WERI-Rb-1 (cell line): ENCODE measurements at regions not wholly inside any gene's neighbourhood (a gene's known extent, or its start where the extent isn't known, plus 50 kb on each side); places are given as distances from the start of the nearest gene placed in this dataset.

Experiments used
- DNase-seq: peaks from one replicate; pipeline ENCODE4 v3.0.0-alpha.2; 2020
- H3K27ac ChIP-seq: fragments of 250-450 bp; sonication (Bioruptor Pico); 2 replicates; pipeline ENCODE4 v1.5.1; 2020; ENCODE audit warnings: mild to moderate bottlenecking, moderate library complexity
- H3K27me3 ChIP-seq: fragments of 250-450 bp; sonication (Bioruptor Pico); 2 replicates; pipeline ENCODE4 v1.5.1; 2021; ENCODE audit warnings: mild to moderate bottlenecking, low read depth, moderate library complexity; ENCODE audit not compliant: insufficient read depth, severe bottlenecking
- H3K36me3 ChIP-seq: fragments of 250-450 bp; sonication (Bioruptor Pico); 2 replicates; pipeline ENCODE4 v1.5.1; 2020; ENCODE audit warnings: mild to moderate bottlenecking, moderate library complexity
- H3K4me3 ChIP-seq: 2 replicates; pipeline ENCODE4 v1.5.1; 2011; ENCODE audit warnings: low read depth, mild to moderate bottlenecking, control low read depth, low read length
- H3K9me3 ChIP-seq: fragments of 250-450 bp; sonication (Bioruptor Pico); 2 replicates; pipeline ENCODE4 v1.5.1; 2021; ENCODE audit warnings: mild to moderate bottlenecking, moderate library complexity; ENCODE audit not compliant: severe bottlenecking
- CTCF ChIP-seq: IDR thresholded peaks from 2 replicates; pipeline ENCODE4 v1.5.1; 2011; ENCODE audit warnings: low read depth, mild to moderate bottlenecking, control low read depth, inconsistent platforms, low read length

DNA sequence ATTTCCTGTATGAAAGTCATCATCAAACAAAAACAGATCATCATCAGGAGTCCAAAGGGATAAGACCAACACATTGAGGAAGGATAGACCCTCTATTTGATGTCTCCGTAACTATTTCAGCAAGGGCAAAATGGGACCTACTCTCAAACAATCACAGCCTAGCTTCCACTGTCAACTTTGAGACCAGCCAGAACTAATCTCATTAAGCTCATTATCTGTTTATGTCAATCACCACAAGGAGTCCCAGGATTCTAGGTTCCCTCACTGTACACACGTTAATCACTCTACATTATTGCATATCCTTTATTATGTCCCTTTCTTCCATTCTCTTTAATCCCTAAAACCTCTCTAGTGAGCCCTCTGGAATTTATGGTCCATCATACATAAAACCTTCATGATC is 370.3 kb upstream of the LINC00305 start:
- H3K9me3 ChIP-seq, result no peaks in the 10 kb centered on the region
- no peak overlapping the region for H3K4me3 ChIP-seq
- H3K27me3 ChIP-seq, result no peaks in the 10 kb centered on the region
- 0 out of 2 replicates have a peak, but pooled peaks have one; percentile 14 for TF ChIP-seq CTCF
- H3K36me3 ChIP-seq, result no peaks in the 10 kb centered on the region
- peak; percentile 44 for DNase-seq
- no peak overlapping the region for H3K27ac ChIP-seq

- TF ChIP-seq CTCF, result no peak
- no peak overlapping the region for H3K27ac ChIP-seq
- H3K4me3 ChIP-seq, result no peak overlapping the region
- no peaks in the 10 kb centered on the region for H3K9me3 ChIP-seq
- no peaks in the 10 kb centered on the region for H3K27me3 ChIP-seq
- DNase-seq, result no peak
- H3K36me3 ChIP-seq, result no peaks in the 10 kb centered on the region
Observed at GRCh38 chr18:64518191-64518590, 369.3 kb upstream of the LINC00305 start.

DNA sequence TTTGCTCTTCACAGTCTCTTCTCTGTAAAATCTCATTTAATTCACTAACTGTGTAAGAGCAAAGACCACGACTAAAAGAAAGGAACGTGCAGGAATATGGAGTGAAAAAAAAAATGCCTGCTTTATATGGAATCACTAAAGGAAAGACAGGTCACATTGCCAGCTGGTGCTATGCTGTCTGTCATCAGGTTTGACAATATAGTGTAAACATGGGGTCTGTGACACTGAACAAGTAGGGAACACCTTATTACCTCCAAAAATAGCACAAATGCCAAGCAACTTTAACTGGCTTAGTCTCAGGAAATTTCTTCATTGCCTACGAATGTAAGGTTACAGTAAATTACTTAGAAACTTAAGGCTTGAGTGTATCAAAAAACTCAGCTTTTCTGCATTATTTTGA is 364.5 kb upstream of the LINC00305 start:
- no peak for DNase-seq
- Histone ChIP-seq H3K4me3 (no peak overlapping the region), H3K36me3 (no peaks in the 10 kb centered on the region), H3K27ac (no peak overlapping the region), H3K27me3 (no peaks in the 10 kb centered on the region), H3K9me3 (no peaks in the 10 kb centered on the region)
- TF ChIP-seq CTCF, result no peak

DNA sequence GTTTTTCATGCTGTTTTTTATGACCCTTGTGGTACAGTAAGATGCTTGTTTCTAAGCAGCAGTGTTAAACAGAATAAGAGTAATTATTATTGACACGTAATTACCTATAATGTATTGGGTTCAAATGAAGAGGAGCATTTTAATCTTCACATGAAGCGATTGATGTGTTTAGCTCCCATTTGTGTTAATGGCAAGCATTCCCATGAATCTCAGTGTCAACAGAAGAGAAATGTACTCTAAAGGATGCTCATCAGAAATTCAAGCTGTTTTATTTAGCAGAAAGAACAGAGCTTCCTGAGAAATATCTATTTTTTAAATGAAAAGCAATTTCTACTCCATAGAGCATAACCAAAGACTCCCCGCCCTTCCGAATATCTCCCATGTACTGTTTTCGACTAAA is 341.3 kb upstream of the LINC00305 start:
- Histone ChIP-seq H3K27me3 (no peaks in the 10 kb centered on the region), H3K36me3 (no peaks in the 10 kb centered on the region), H3K27ac (no peak overlapping the region), H3K4me3 (no peak overlapping the region), H3K9me3 (no peaks in the 10 kb centered on the region)
- TF ChIP-seq CTCF, result no peak
- DNase-seq, result no peak

- no peaks in the 10 kb centered on the region for H3K9me3 ChIP-seq
- DNase-seq, result no peak
- no peaks in the 10 kb centered on the region for H3K27me3 ChIP-seq
- no peak overlapping the region for H3K27ac ChIP-seq
- no peak overlapping the region for H3K4me3 ChIP-seq
- TF ChIP-seq CTCF, result no peak
- no peaks in the 10 kb centered on the region for H3K36me3 ChIP-seq
Observed at GRCh38 chr18:64488698-64489097, 339.8 kb upstream of the LINC00305 start.

GRCh38 chr18:64474773-64475172 is 325.9 kb upstream of the LINC00305 start:
- TF ChIP-seq CTCF, result no peak
- H3K4me3 ChIP-seq, result no peak overlapping the region
- H3K27ac ChIP-seq, result no peak overlapping the region
- no peaks in the 10 kb centered on the region for H3K36me3 ChIP-seq
- no peaks in the 10 kb centered on the region for H3K9me3 ChIP-seq
- DNase-seq, result no peak
- H3K27me3 ChIP-seq, result no peaks in the 10 kb centered on the region
